H1 (cell line): ENCODE measurements at regions not wholly inside any gene's neighbourhood (a gene's known extent, or its start where the extent isn't known, plus 50 kb on each side); places are given as distances from the start of the nearest gene placed in this dataset.
A peak's percentile ranks its signal among the peaks of the same experiment; 100 is the strongest.

Source experiments
- CTCF ChIA-PET: fragments of 300-600 bp; sonication (Branson Sonifier 250); formaldehyde crosslinking; loops from one replicate; lab custom pipeline; 2021; ENCODE audit not compliant: partially characterized antibody; lab: Charles Lee
- POLR2A ChIA-PET: fragments of 300-600 bp; sonication (Branson Sonifier 250); formaldehyde crosslinking; loops from one replicate; lab custom pipeline; 2021; ENCODE audit warnings: inconsistent platforms; ENCODE audit not compliant: partially characterized antibody; lab: Charles Lee
- DNase-seq, 2 experiments: peaks; one replicate each; pipeline versions ENCODE4 v3.0.0 to v3.0.0-alpha.2; 2010 to 2022; ENCODE audit warnings: low spot score in 2 of 2, low read depth in 1 of 2, mixed read lengths in 1 of 2
- FAIRE-seq: peaks from 2 replicates; lab custom pipeline; 2011; peaks lifted over from hg19 to GRCh38; lab: Jason Lieb, UNC
- H2AFZ ChIP-seq: 2 replicates; pipeline ENCODE4 v1.8.1; 2012; ENCODE audit warnings: low read length, inconsistent platforms
- H2AK5ac ChIP-seq: 2 replicates; pipeline ENCODE4 v1.6.1; 2013; ENCODE audit warnings: low read depth, low read length
- H2BK120ac ChIP-seq: replicated peaks from 2 replicates; pipeline ENCODE3; 2013; ENCODE audit warnings: low read depth, low read length, inconsistent platforms
- H2BK12ac ChIP-seq: 2 replicates; pipeline ENCODE4 v1.6.1; 2013; ENCODE audit warnings: low read depth, low read length
- H2BK15ac ChIP-seq: 2 replicates; pipeline ENCODE4 v1.6.1; 2013; ENCODE audit warnings: low read length
- H2BK20ac ChIP-seq: 2 replicates; pipeline ENCODE4 v1.6.1; 2013; ENCODE audit warnings: low read length
- H2BK5ac ChIP-seq: 2 replicates; pipeline ENCODE4 v1.6.1; 2013; ENCODE audit warnings: low read depth, low read length
- H3K14ac ChIP-seq: 2 replicates; pipeline ENCODE4 v1.6.1; 2013; ENCODE audit warnings: inconsistent platforms; ENCODE audit not compliant: insufficient read length
- H3K18ac ChIP-seq: 2 replicates; pipeline ENCODE4 v1.6.1; 2013; ENCODE audit warnings: low read length; ENCODE audit errors: extremely low read depth
- H3K23ac ChIP-seq: 2 replicates; pipeline ENCODE4 v1.6.1; 2013; ENCODE audit warnings: inconsistent platforms; ENCODE audit not compliant: insufficient read length
- H3K23me2 ChIP-seq: 2 replicates; pipeline ENCODE4 v1.6.1; 2013; ENCODE audit warnings: low read depth, low read length
- H3K27ac ChIP-seq: 2 replicates; pipeline ENCODE4 v1.6.1; 2011; ENCODE audit warnings: low read depth, low read length, inconsistent platforms
- H3K27me3 ChIP-seq, 4 experiments: replicated peaks in 1 of 4; 1 replicate in 1 of 4; 2 replicates in 3 of 4; pipeline versions ENCODE4 v1.6.1 to v1.8.1; 2011 to 2013; ENCODE audit warnings: low read length in 3 of 4, mild to moderate bottlenecking in 3 of 4, inconsistent platforms in 2 of 4, mixed read lengths in 2 of 4, moderate library complexity in 1 of 4; ENCODE audit not compliant: control insufficient read depth in 3 of 4, insufficient read depth in 3 of 4; ENCODE audit errors: extremely low read depth in 1 of 4
- H3K36me3 ChIP-seq, 4 experiments: 2 replicates each; pipeline versions ENCODE4 v1.6.1 to v1.8.1; 2011 to 2013; ENCODE audit warnings: mild to moderate bottlenecking in 4 of 4, low read length in 3 of 4, moderate library complexity in 2 of 4, control low read depth in 1 of 4, inconsistent platforms in 1 of 4; ENCODE audit not compliant: insufficient read depth in 4 of 4, control insufficient read depth in 2 of 4
- H3K4ac ChIP-seq: replicated peaks from 2 replicates; pipeline ENCODE3; 2013; ENCODE audit warnings: low read length, low read depth, mixed read lengths, inconsistent platforms; ENCODE audit not compliant: insufficient read length
- H3K4me1 ChIP-seq, 4 experiments: replicated peaks in 1 of 4; 1 replicate in 1 of 4; 2 replicates in 3 of 4; pipeline versions ENCODE4 v1.6.1 to v1.8.1; 2011 to 2013; ENCODE audit warnings: low read length in 3 of 4, inconsistent platforms in 2 of 4, mixed read lengths in 1 of 4; ENCODE audit not compliant: insufficient read depth in 4 of 4, control insufficient read depth in 3 of 4
- H3K4me2 ChIP-seq, 2 experiments: 2 replicates each; pipeline versions ENCODE4 v1.6.1 to v1.8.1; 2011 to 2013; ENCODE audit warnings: low read depth in 2 of 2, low read length in 2 of 2, control low read depth in 1 of 2, inconsistent platforms in 1 of 2, mild to moderate bottlenecking in 1 of 2; ENCODE audit not compliant: insufficient read depth in 1 of 2
- H3K4me3 ChIP-seq, 4 experiments: fragments of 200-600, 300-600 bp in 1 of 4; sonication (generic), shearing (Covaris generic), sonication (Bioruptor Twin) in 1 of 4; 2 replicates each; pipeline versions ENCODE4 v1.5.1 to v1.8.1; 2011 to 2016; ENCODE audit warnings: low read length in 4 of 4, low read depth in 3 of 4, control low read depth in 2 of 4, inconsistent platforms in 2 of 4, mild to moderate bottlenecking in 2 of 4, mixed read lengths in 1 of 4, moderate library complexity in 1 of 4; ENCODE audit not compliant: insufficient read depth in 2 of 4; ENCODE audit errors: extremely low read depth in 1 of 4
- H3K56ac ChIP-seq: replicated peaks from 2 replicates; pipeline ENCODE3; 2013; ENCODE audit warnings: low read depth, mild to moderate bottlenecking, mixed read lengths, low read length, inconsistent platforms; ENCODE audit not compliant: insufficient read length
- H3K79me1 ChIP-seq: 2 replicates; pipeline ENCODE4 v1.6.1; 2013; ENCODE audit warnings: low read depth, low read length, control low read depth
- H3K79me2 ChIP-seq, 2 experiments: 2 replicates each; pipeline versions ENCODE4 v1.6.1 to v1.8.1; 2012 to 2013; ENCODE audit warnings: low read length in 2 of 2, mild to moderate bottlenecking in 2 of 2, inconsistent platforms in 1 of 2; ENCODE audit not compliant: insufficient read depth in 2 of 2, control insufficient read depth in 1 of 2
- H3K9ac ChIP-seq, 4 experiments: replicated peaks in 1 of 4; 1 replicate in 1 of 4; 2 replicates in 3 of 4; pipeline versions ENCODE4 v1.6.1 to v1.8.1; 2011 to 2013; ENCODE audit warnings: low read depth in 3 of 4, low read length in 3 of 4, control low read depth in 2 of 4, mild to moderate bottlenecking in 2 of 4, moderate library complexity in 2 of 4, inconsistent platforms in 1 of 4; ENCODE audit errors: extremely low read depth in 1 of 4
- H3K9me3 ChIP-seq, 2 experiments: 2 replicates each; pipeline versions ENCODE4 v1.6.1 to v1.8.1; 2012 to 2013; ENCODE audit warnings: mild to moderate bottlenecking in 2 of 2, moderate library complexity in 2 of 2, control low read depth in 1 of 2, inconsistent platforms in 1 of 2, low read depth in 1 of 2, low read length in 1 of 2, mixed read lengths in 1 of 2; ENCODE audit not compliant: insufficient read depth in 2 of 2
- H4K20me1 ChIP-seq, 2 experiments: replicated peaks in 1 of 2; 2 replicates each; pipeline versions ENCODE3 to v1.8.1; 2011 to 2013; ENCODE audit warnings: inconsistent platforms in 2 of 2, low read length in 2 of 2, mild to moderate bottlenecking in 1 of 2; ENCODE audit not compliant: insufficient read depth in 2 of 2, control insufficient read depth in 1 of 2
- H4K5ac ChIP-seq: 2 replicates; pipeline ENCODE4 v1.6.1; 2013; ENCODE audit warnings: low read length, low read depth, mixed read lengths, inconsistent platforms; ENCODE audit not compliant: insufficient read length
- H4K8ac ChIP-seq: 2 replicates; pipeline ENCODE4 v1.8.0; 2013; ENCODE audit warnings: mild to moderate bottlenecking, moderate library complexity, low read length, inconsistent platforms; ENCODE audit not compliant: insufficient read depth; ENCODE audit errors: extremely low read depth
- H4K91ac ChIP-seq: replicated peaks from 2 replicates; pipeline ENCODE3; 2013; ENCODE audit warnings: low read length, mixed read lengths, inconsistent platforms; ENCODE audit not compliant: insufficient read length
- GABPA ChIP-seq: IDR thresholded peaks from 2 replicates; pipeline ENCODE4 v1.6.1; 2011; ENCODE audit warnings: mild to moderate bottlenecking, low read length, moderate library complexity, borderline replicate concordance; ENCODE audit not compliant: insufficient read depth
- KDM5A ChIP-seq: fragments of 200-600 bp; IDR thresholded peaks from 2 replicates; pipeline ENCODE4 v1.7.1; 2012; ENCODE audit warnings: mild to moderate bottlenecking, low read length, inconsistent platforms, mixed read lengths
- RAD21 ChIP-seq, 2 experiments: IDR thresholded peaks in 1 of 2; conservative IDR thresholded peaks in 1 of 2; 2 replicates each; pipeline ENCODE4 v1.6.1; 2011; ENCODE audit warnings: low read depth in 2 of 2, low read length in 2 of 2, improper control_type of control experiment in 1 of 2, inconsistent platforms in 1 of 2, mild to moderate bottlenecking in 1 of 2, moderate library complexity in 1 of 2
- WGBS, 2 experiments: shearing (Covaris generic) in 1 of 2; methylation state at CpG; one replicate each; pipeline versions ENCODE4 v1.1.6 to v1.1.7; 2013 to 2015; ENCODE audit warnings: low lambda C conversion rate in 2 of 2, mixed read lengths in 2 of 2, inconsistent platforms in 1 of 2, low coverage in 1 of 2, missing lambda C conversion rate in 1 of 2; ENCODE audit not compliant: insufficient replicate concordance in 2 of 2, insufficient coverage in 1 of 2, insufficient read length in 1 of 2; ENCODE audit errors: extremely low coverage in 1 of 2, missing lambda C conversion rate in 1 of 2; 5-methylcytosine and 5-hydroxymethylcytosine counted together

- no peak overlapping the region for H3K4ac ChIP-seq
- no peaks in the 10 kb centered on the region for H3K23me2 ChIP-seq
- no peak overlapping the region for H4K91ac ChIP-seq
- TF ChIP-seq RAD21 (IDR thresholded peaks at IDR 0.05 in 1 of 2, conservative IDR thresholded peaks at IDR 0.05 in 1 of 2; ENCODE audit: low read depth in 2 of 2, low read length in 2 of 2) (peak in 1 of 2 experiments; percentile 27; a peak in 1 of 4 replicates), GABPA (no peak), KDM5A (no peak)
- peak; percentile 77 for FAIRE-seq
- 0 out of 8 replicates have a peak, but pooled peaks cover 0 to 2% (median 0%) of the 10 kb centered on the region in 4 experiments for H3K36me3 ChIP-seq
- H3K27me3 ChIP-seq = no peaks in the 10 kb centered on the region; a peak in 1 of 7 replicates
- H2BK5ac ChIP-seq = no peak overlapping the region
- no peak overlapping the region for H3K23ac ChIP-seq
- H3K79me1 ChIP-seq = no peaks in the 10 kb centered on the region
- H4K5ac ChIP-seq = no peak overlapping the region
- no peak overlapping the region for H4K8ac ChIP-seq
- H3K14ac ChIP-seq = no peak overlapping the region
- no peak for DNase-seq
- no peak overlapping the region for H3K9ac ChIP-seq
- 33% methylated on average over 1 of the region's 1 CpG; no CpG with 5 or more reads in 1 of the 2 experiments for WGBS, 2 experiments
- H2BK12ac ChIP-seq = no peak overlapping the region
- no peak overlapping the region for H2BK15ac ChIP-seq
- H3K79me2 ChIP-seq = no peaks in the 10 kb centered on the region
- H3K27ac ChIP-seq = no peak overlapping the region
- H3K4me2 ChIP-seq = 0 out of 4 replicates have a peak overlapping the region, but pooled peaks of 1 of the 2 experiments have one; percentile 7
- H3K9me3 ChIP-seq = peaks cover 3 to 6% of the 10 kb centered on the region in 2 experiments; a peak in 3 of 4 replicates
- no peak overlapping the region for H3K18ac ChIP-seq
- no peak overlapping the region for H3K56ac ChIP-seq
- POLR2A ChIA-PET = no interaction called here
- H2BK20ac ChIP-seq = no peak overlapping the region
- CTCF ChIA-PET = interaction anchor here (1.5 kb wide), 1 partner anchor 20 kb away, joined by 5 read pairs; no protein-coding TSS in a partner anchor
- H2BK120ac ChIP-seq = no peak overlapping the region
- peaks cover 0 to 3% (median 0%) of the 10 kb centered on the region in 4 experiments; a peak in 1 of 7 replicates for H3K4me1 ChIP-seq
- no peak overlapping the region for H2AFZ ChIP-seq
- H4K20me1 ChIP-seq = no peaks in the 10 kb centered on the region
- no peak overlapping the region for H2AK5ac ChIP-seq
- H3K4me3 ChIP-seq = no peak overlapping the region
These were observed 416.0 kb upstream of the CNTNAP5 start for GRCh38 chr2:123609077-123609476.
